Fibroblast of gingiva (primary cell): ENCODE measurements at regions not wholly inside any gene's neighbourhood (a gene's known extent, or its start where the extent isn't known, plus 50 kb on each side); places are given as distances from the start of the nearest gene placed in this dataset.
"Not testable (repeated sequence)": the region's sequence is repeated elsewhere in the genome, so short reads cannot be mapped to it uniquely, and the experiment has no call there.

Source experiments
- DNase-seq: peaks from one replicate; pipeline ENCODE4 v3.0.0-alpha.2; 2011; ENCODE audit warnings: low read depth

DNA sequence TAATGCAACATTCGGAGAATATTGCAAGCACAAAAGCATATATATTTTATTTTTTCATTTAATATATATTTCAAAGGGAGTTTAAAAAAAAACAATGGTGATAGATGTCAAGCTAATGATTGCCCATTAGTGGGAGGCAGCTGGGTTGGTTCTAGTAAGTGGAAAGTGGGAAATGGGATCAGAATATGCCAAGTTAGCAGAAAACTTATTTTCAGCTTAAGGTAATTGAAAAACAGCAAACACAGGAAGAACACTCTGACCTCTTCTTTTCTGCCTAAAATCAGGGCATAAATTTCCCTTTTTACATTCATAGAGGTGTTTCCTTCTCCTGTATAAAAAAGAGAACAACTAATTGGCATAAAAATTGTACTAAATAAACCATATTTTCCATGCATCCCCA, 535.3 kb upstream of the SYT4 start:
- no peak for DNase-seq

DNA sequence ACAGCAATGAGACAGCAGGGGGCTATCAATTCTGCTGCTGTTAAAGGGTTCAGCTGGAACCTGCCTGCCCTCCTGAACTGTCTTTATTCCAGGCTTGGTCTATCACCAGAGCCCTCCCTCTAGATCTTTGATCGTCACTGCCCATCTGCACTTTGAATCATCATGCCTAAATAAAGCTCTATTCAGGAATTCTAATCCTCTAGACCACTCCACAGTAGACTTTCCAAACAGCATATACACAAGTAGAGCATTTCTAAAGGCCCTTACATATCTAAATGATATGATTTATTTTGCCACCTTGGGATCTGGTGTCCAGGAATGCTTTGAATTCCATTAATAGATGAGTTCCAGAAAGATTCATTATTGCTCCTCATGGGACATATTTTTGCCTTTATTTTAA, 542.1 kb upstream of the SYT4 start:
- no peak for DNase-seq

DNA sequence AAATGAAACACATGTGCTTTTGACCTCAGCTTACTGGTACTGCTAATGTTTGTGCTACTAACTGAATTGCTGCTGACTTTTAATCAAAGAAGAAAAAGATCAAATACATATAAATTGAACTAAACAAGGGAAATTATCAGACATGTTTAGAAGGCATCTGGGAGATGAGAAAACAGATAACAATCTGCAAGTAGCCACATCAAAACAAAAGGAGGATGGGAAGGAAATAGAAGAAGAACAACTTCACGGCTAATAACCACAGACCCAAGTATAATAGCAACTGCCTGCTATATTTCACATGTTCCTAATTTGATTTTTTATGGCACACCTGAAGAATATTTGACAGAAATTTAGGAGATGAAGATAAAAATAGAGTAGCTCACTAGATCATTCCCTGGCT, 542.6 kb upstream of the SYT4 start:
- no peak for DNase-seq

DNA sequence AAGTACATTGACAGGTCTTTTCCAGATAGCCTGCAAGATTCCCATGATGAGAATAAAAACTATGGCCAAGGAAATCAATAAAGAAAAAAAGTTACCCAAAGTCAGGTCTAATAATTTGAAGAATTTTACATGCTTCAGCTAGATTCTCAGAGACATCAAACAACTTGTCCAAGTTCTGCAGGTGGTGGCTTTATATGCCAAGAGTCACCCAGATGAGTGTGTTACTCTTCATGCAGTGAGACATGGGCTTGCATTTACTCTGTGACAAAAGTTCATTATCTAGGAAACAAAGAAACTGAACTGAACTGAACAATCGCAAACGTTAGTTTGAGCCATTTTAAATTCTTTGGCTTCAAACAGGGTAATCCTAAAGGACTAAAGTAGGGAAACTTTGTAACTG, 548.5 kb upstream of the SYT4 start:
- DNase-seq, result no peak

GRCh38 chr18:43826215-43826614, 548.9 kb upstream of the SYT4 start:
- DNase-seq, result no peak

GRCh38 chr18:43827311-43827710, 550.0 kb upstream of the SYT4 start:
- no peak for DNase-seq

GRCh38 chr18:43830303-43830702, 553.0 kb upstream of the SYT4 start:
- no peak for DNase-seq

- DNase-seq, result peak; percentile 70
These were observed 553.7 kb upstream of the SYT4 start for GRCh38 chr18:43830947-43831346.

GRCh38 chr18:43846299-43846698, 569.0 kb upstream of the SYT4 start:
- no peak for DNase-seq

DNA sequence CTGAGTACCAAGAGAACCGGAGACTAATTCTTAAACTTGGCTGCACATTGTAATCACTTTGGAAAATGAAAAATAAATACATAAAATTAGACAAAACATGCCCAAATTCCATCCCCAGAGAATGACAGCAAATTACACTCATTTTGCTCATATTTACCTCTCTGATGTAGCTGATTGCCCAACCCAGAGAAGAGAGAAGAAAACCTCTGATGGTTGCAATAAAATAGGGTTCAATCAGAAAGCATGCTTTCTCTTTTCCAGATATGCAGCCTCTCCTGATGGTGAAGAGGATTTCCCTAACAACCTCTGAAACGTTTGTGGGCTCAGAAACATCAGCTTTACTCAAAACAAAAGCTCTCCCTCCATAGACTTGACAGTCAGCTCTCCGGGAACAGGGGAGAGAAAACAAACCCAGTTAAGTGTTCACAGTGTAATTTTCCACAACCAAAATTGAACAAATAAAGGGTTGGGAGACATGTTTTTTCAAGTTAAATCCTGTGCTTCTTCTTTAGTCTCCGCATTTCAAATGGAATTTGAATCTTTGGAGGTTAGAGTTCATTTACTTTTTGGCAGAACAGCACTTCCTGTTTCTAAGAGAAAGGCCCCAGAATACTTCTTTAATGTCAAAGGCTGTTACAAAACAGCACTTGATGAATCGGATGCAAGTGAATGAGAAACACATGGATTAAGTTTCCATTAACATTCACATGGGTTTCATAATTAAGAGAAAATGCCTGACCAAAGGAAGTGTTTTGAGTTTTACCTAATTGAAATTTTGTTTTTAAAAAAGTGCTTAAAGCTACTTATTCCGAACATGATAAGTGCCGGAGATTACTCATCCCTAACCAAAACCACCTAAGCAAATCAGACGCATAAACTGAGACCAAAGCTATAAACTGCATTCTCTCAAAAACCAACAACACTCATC, 570.1 kb upstream of the SYT4 start:
- DNase-seq, result peak; percentile 83

GRCh38 chr18:43849831-43850230, 572.5 kb upstream of the SYT4 start:
- DNase-seq, result not testable (repeated sequence)

DNA sequence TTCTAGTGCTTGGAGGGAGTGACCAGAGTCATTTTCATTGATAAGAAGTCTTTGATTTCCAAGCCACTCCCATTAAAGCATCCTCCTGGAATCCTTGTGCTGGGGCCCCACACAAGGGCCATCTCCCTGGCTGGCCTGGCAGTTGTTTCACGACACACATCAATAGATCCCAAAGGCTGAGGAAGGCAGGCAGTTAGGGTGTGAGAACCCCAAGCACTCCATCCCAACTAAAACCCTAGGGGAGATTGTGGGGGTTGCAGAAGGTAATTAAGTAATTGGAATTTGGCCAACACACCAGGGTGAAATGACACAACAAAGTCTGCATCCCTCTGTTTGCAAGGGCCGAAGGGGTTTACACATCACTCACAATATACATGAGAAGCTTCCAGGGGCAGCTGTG, 578.1 kb upstream of the SYT4 start:
- DNase-seq, result no peak

DNA sequence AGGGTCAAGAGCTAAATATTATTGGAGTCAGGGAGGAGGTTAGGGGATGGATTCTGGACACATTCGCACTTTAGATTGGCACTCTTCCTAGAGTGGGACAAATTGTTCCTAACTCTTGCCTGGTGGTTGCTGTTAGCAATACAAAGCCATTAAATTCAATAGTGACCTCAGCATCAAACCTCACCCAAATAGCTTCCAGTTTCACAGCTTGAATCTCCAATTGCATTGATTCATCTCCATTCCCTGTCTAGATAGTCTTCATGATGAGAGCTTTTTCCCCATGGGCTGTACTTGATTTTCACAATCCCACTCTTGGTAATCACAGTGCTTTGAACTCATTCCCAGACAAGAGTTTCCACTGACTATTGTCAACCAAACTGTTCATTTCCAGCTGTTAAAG, 585.9 kb upstream of the SYT4 start:
- DNase-seq, result peak; percentile 93

- no peak for DNase-seq
These were observed 589.4 kb upstream of the SYT4 start for GRCh38 chr18:43866696-43867095.

DNA sequence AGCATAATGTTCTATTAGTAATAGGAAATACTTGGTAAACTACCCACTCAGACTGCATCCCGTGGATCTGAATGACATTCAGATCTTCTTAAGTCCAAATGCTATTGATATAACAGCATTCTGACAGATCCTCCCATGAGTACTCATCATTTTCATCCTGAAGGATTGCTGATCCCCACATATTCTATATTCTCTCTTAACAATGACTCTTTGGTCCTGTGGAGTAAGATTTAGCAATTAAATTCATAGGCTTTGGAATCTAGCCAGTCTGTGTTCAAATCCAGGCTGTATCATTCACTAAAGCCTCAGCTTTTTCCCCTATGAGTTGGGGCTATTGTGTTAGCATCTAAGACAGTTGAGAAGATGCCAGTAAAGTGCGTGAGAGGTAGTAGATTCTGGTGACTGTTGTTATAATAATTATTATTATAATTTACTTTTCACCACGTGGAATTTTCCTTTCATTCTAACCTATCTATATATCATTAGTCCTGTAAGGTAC, 591.3 kb upstream of the SYT4 start:
- DNase-seq, result no peak

GRCh38 chr18:43869451-43870008, 592.2 kb upstream of the SYT4 start:
- DNase-seq, result peak; percentile 87

- DNase-seq, result peak; percentile 60
These were observed 593.3 kb upstream of the SYT4 start for GRCh38 chr18:43870626-43871025.

- DNase-seq, result peak; percentile 53
These were observed 598.2 kb upstream of the SYT4 start for GRCh38 chr18:43875511-43875910.

GRCh38 chr18:43876286-43876685, 599.0 kb upstream of the SYT4 start:
- peak; percentile 69 for DNase-seq

DNA sequence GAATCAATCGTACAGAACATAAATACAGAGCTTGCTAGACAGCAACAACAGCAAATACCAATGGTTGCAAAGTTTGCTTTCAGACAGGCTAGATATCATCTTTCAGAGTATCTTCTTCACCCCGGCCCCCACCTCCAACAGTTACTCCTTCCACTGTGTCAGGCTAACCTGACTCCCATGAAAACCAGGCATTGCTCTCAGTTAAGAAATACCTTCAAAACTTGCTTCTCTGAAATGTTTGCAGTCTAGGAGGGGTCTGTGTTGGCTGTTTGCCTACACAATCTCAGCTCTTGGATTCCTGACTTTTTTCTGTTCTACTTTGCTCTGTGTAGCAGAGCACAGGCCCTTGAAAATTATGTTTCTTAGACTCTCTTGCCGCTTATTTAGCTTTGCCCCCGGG, 599.5 kb upstream of the SYT4 start:
- no peak for DNase-seq

DNA sequence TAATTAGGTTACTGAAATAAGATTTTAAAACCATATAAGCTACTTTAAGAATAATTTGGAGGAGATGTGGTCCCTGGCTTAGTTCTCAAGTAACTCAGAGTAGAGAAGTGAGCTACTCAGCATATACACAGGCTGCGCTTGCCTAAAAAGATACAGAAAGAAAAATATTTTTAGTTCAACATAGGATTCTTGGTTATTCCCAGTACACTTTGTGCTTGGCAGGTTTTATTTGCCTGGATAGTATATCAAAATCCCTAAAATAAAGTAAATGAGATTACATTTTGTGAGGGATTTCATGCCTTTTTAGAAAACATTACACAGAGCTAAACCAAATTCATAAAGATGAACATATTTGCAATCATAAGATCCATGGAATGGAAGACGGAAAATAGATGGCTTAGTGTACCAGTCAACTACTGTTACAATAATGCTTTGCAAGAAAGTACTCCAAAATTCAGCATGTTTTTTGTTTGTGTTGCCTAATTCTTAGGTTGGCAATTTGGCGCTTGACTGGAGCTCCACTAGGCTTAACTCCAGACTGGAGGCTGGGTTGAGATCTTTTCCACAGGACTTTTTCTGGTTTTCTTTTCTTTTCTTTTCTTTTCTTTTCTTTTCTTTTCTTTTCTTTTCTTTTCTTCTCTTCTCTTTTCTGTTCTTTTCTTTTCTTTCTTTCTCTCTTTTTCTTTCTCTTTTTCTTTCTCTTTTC, 600.5 kb upstream of the SYT4 start:
- peak; percentile 64 for DNase-seq

DNA sequence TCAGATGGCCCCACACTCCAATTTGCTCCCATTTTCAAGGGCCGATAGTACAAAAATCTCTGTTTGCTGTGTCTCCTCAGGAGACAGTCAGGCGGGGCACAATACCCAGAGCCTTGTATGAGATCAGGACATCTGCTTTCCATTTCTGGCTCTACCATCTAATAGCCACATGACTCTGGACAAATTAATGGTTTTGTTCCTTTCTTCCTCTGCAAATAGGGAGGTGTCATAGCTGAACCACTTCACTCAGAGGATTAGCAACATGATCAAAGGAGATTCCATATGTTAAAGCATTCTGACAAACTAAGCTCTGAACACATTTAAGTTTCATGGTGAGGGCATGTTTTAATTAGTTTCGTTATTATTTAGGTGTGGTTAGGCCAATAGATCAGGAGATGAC, 602.1 kb upstream of the SYT4 start:
- no peak for DNase-seq
